Endothelial cell (in vitro differentiated cells): ENCODE measurements at regions not wholly inside any gene's neighbourhood (a gene's known extent, or its start where the extent isn't known, plus 50 kb on each side); places are given as distances from the start of the nearest gene placed in this dataset.

Source experiments
- DNase-seq: peaks from one replicate; pipeline ENCODE4 v3.0.0; 2021; ENCODE audit warnings: low spot score
- H3K27ac Mint-ChIP-seq: one replicate; pipeline ENCODE4 v1.8.0; 2021; ENCODE audit warnings: mixed read lengths, inconsistent platforms; ENCODE audit not compliant: unreplicated experiment
- H3K27me3 Mint-ChIP-seq: one replicate; pipeline ENCODE4 v1.8.0; 2021; ENCODE audit warnings: mild to moderate bottlenecking, moderate library complexity, mixed read lengths, inconsistent platforms; ENCODE audit not compliant: unreplicated experiment
- H3K36me3 Mint-ChIP-seq: one replicate; pipeline ENCODE4 v1.8.0; 2021; ENCODE audit warnings: mild to moderate bottlenecking, low read depth, mixed read lengths, inconsistent platforms; ENCODE audit not compliant: unreplicated experiment
- H3K4me1 Mint-ChIP-seq: one replicate; pipeline ENCODE4 v1.8.0; 2021; ENCODE audit warnings: mild to moderate bottlenecking, mixed read lengths, inconsistent platforms; ENCODE audit not compliant: unreplicated experiment
- H3K4me3 Mint-ChIP-seq: one replicate; pipeline ENCODE4 v1.8.0; 2021; ENCODE audit warnings: mild to moderate bottlenecking, mixed read lengths, inconsistent platforms; ENCODE audit not compliant: unreplicated experiment
- H3K9me3 Mint-ChIP-seq: one replicate; pipeline ENCODE4 v1.8.0; 2021; ENCODE audit warnings: mixed read lengths, inconsistent platforms; ENCODE audit not compliant: unreplicated experiment
- CTCF ChIP-seq: fragments of 200-600 bp; sonication (generic); IDR thresholded peaks from one replicate; pipeline ENCODE4 v1.5.0; 2021; ENCODE audit warnings: antibody characterized with exemption; ENCODE audit not compliant: unreplicated experiment

GRCh38 chr4:124331781-124332180, 380.8 kb downstream of the ANKRD50 start:
- H3K36me3 Mint-ChIP-seq: no peaks in the 10 kb centered on the region
- no peaks in the 10 kb centered on the region for H3K9me3 Mint-ChIP-seq
- no peak overlapping the region for H3K4me3 Mint-ChIP-seq
- H3K27me3 Mint-ChIP-seq: no peaks in the 10 kb centered on the region
- no peak for TF ChIP-seq CTCF
- H3K4me1 Mint-ChIP-seq: no peaks in the 10 kb centered on the region
- H3K27ac Mint-ChIP-seq: no peak overlapping the region
- DNase-seq: no peak

- no peak for TF ChIP-seq CTCF
- no peak overlapping the region for H3K27ac Mint-ChIP-seq
- no peaks in the 10 kb centered on the region for H3K36me3 Mint-ChIP-seq
- no peak overlapping the region for H3K4me3 Mint-ChIP-seq
- no peak for DNase-seq
- no peaks in the 10 kb centered on the region for H3K27me3 Mint-ChIP-seq
- H3K9me3 Mint-ChIP-seq: no peaks in the 10 kb centered on the region
- H3K4me1 Mint-ChIP-seq: no peaks in the 10 kb centered on the region
Observed at GRCh38 chr4:124333466-124333865, 379.1 kb downstream of the ANKRD50 start.

- no peak overlapping the region for H3K4me3 Mint-ChIP-seq
- H3K4me1 Mint-ChIP-seq: no peaks in the 10 kb centered on the region
- no peaks in the 10 kb centered on the region for H3K9me3 Mint-ChIP-seq
- peak overlapping the region; percentile 46 for H3K27ac Mint-ChIP-seq
- no peaks in the 10 kb centered on the region for H3K36me3 Mint-ChIP-seq
- TF ChIP-seq CTCF: peak; percentile 66
- H3K27me3 Mint-ChIP-seq: no peaks in the 10 kb centered on the region
- DNase-seq: peak; percentile 44
Observed at GRCh38 chr4:124334119-124334518, 378.4 kb downstream of the ANKRD50 start.

- H3K36me3 Mint-ChIP-seq: peaks cover 7% of the 10 kb centered on the region
- H3K27ac Mint-ChIP-seq: no peak overlapping the region
- TF ChIP-seq CTCF: no peak
- H3K4me3 Mint-ChIP-seq: no peak overlapping the region
- H3K27me3 Mint-ChIP-seq: peaks cover 3% of the 10 kb centered on the region
- H3K4me1 Mint-ChIP-seq: no peaks in the 10 kb centered on the region
- DNase-seq: no peak
- H3K9me3 Mint-ChIP-seq: no peaks in the 10 kb centered on the region
Observed at GRCh38 chr4:124337874-124338273, 374.7 kb downstream of the ANKRD50 start.

GRCh38 chr4:124343661-124344171, 368.8 kb downstream of the ANKRD50 start:
- no peaks in the 10 kb centered on the region for H3K4me1 Mint-ChIP-seq
- H3K4me3 Mint-ChIP-seq: no peak overlapping the region
- no peak for TF ChIP-seq CTCF
- peaks cover 7% of the 10 kb centered on the region for H3K36me3 Mint-ChIP-seq
- H3K9me3 Mint-ChIP-seq: no peaks in the 10 kb centered on the region
- DNase-seq: no peak
- H3K27me3 Mint-ChIP-seq: peaks cover 3% of the 10 kb centered on the region
- H3K27ac Mint-ChIP-seq: no peak overlapping the region
